Thyroid gland (tissue), 4 donors: ENCODE measurements at regions not wholly inside any gene's neighbourhood (a gene's known extent, or its start where the extent isn't known, plus 50 kb on each side); places are given as distances from the start of the nearest gene placed in this dataset.

ENCODE experiments used
- POLR2A ChIP-seq, 2 donors: fragments of 450-650 bp; IDR thresholded peaks; one replicate each; pipeline ENCODE4 v1.6.1; 2017; ENCODE audit warnings: antibody characterized with exemption in 2 of 2, mild to moderate bottlenecking in 2 of 2, moderate library complexity in 1 of 2
- TF ChIP-seq, protein P1 (sequence below), 6 experiments: fragments of 200-600 bp in 3 of 6; fragments of 450-650 bp in 3 of 6; sonication (generic) in 3 of 6; IDR thresholded peaks; one replicate each; pipeline ENCODE4 v1.5.1; 2016 to 2019; ENCODE audit warnings: antibody characterized with exemption in 6 of 6, mild to moderate bottlenecking in 2 of 6, inconsistent platforms in 1 of 6, moderate library complexity in 1 of 6

DNA sequence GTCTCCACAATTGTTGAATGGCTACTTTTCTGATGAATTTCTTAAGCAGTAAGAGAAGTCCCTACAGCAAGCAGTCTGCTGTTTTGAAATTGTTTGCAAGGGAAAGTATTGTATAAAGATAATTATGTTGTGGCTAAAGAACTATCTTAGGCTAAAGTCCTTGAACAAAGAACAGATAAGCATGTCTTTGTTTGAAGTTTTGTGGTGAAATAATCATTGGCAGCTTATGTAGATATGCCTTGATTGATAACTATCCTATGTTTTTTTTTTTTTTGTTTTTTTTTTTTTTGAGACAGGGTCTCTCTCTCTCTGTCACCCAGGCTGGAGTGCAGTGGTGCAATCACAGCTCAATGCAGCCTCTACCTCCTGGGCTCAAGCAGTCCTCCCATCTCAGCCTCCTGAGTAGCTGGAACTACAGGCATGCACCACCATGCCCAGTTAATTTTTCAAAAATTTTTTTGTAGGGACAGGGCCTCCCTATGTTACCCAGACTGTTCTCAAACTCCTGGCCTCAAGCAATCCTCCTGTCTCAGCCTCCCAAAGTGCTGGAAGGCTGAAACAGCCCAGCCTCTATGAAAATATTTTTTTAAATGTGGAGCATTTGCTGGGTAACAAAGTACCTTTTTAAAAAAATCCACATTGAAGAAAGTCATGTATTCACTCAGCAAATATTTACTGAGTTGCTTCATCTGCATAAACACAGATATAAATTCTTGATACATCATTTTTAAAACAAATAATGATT, 80.8 kb downstream of the LLPH start:
- TF ChIP-seq, protein P1, sequence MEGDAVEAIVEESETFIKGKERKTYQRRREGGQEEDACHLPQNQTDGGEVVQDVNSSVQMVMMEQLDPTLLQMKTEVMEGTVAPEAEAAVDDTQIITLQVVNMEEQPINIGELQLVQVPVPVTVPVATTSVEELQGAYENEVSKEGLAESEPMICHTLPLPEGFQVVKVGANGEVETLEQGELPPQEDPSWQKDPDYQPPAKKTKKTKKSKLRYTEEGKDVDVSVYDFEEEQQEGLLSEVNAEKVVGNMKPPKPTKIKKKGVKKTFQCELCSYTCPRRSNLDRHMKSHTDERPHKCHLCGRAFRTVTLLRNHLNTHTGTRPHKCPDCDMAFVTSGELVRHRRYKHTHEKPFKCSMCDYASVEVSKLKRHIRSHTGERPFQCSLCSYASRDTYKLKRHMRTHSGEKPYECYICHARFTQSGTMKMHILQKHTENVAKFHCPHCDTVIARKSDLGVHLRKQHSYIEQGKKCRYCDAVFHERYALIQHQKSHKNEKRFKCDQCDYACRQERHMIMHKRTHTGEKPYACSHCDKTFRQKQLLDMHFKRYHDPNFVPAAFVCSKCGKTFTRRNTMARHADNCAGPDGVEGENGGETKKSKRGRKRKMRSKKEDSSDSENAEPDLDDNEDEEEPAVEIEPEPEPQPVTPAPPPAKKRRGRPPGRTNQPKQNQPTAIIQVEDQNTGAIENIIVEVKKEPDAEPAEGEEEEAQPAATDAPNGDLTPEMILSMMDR (IDR thresholded peaks at IDR 0.05), result no peak
- TF ChIP-seq POLR2A (IDR thresholded peaks at IDR 0.05), result no peak
